Parathyroid adenoma (tissue), 2 donors: ENCODE measurements at regions not wholly inside any gene's neighbourhood (a gene's known extent, or its start where the extent isn't known, plus 50 kb on each side); places are given as distances from the start of the nearest gene placed in this dataset.
"Not testable (repeated sequence)": the region's sequence is repeated elsewhere in the genome, so short reads cannot be mapped to it uniquely, and the experiment has no call there.

ENCODE experiments used
- H2AFZ ChIP-seq: fragments of 300-600 bp; sonication (generic); one replicate; pipeline ENCODE4 v1.7.0; 2017; ENCODE audit warnings: antibody characterized with exemption, mild to moderate bottlenecking
- H3K27ac ChIP-seq: fragments of 300-600 bp; sonication (generic); one replicate; pipeline ENCODE4 v1.7.0; 2017
- H3K27me3 ChIP-seq: fragments of 300-600 bp; sonication (generic); one replicate; pipeline ENCODE4 v1.7.0; 2017; ENCODE audit warnings: low read length; ENCODE audit not compliant: control insufficient read depth, insufficient read depth
- H3K36me3 ChIP-seq: fragments of 300-600 bp; sonication (generic); one replicate; pipeline ENCODE4 v1.7.0; 2017; ENCODE audit warnings: low read length; ENCODE audit not compliant: control insufficient read depth, insufficient read depth
- H3K4me1 ChIP-seq: fragments of 300-600 bp; sonication (generic); one replicate; pipeline ENCODE4 v1.7.0; 2017; ENCODE audit warnings: control low read depth
- H3K4me2 ChIP-seq: fragments of 300-600 bp; sonication (generic); one replicate; pipeline ENCODE4 v1.7.0; 2017; ENCODE audit warnings: low read length
- H3K4me3 ChIP-seq: fragments of 300-600 bp; sonication (generic); one replicate; pipeline ENCODE4 v1.7.0; 2017; ENCODE audit warnings: low read depth, low read length
- H3K79me2 ChIP-seq: fragments of 300-600 bp; sonication (generic); one replicate; pipeline ENCODE4 v1.7.0; 2017; ENCODE audit warnings: control low read depth
- H3K9ac ChIP-seq: fragments of 300-600 bp; sonication (generic); one replicate; pipeline ENCODE4 v1.7.0; 2017; ENCODE audit warnings: mild to moderate bottlenecking
- H3K9me3 ChIP-seq: fragments of 300-600 bp; sonication (generic); one replicate; pipeline ENCODE4 v1.7.0; 2017; ENCODE audit warnings: low read length; ENCODE audit not compliant: control insufficient read depth
- TF ChIP-seq, protein P1 (sequence below): fragments of 300-600 bp; sonication (generic); IDR thresholded peaks from one replicate; pipeline ENCODE4 v1.7.0; 2017; ENCODE audit warnings: antibody characterized with exemption, mild to moderate bottlenecking
- donor health status: primary hyperparathyroidism.

- no peaks in the 10 kb centered on the region for H3K79me2 ChIP-seq
- H3K9me3 ChIP-seq = no peaks in the 10 kb centered on the region
- H3K9ac ChIP-seq = no peak overlapping the region
- no peaks in the 10 kb centered on the region for H3K27me3 ChIP-seq
- H3K36me3 ChIP-seq = no peaks in the 10 kb centered on the region
- no peak overlapping the region for H3K27ac ChIP-seq
- H3K4me1 ChIP-seq = no peaks in the 10 kb centered on the region
- TF ChIP-seq, protein P1, sequence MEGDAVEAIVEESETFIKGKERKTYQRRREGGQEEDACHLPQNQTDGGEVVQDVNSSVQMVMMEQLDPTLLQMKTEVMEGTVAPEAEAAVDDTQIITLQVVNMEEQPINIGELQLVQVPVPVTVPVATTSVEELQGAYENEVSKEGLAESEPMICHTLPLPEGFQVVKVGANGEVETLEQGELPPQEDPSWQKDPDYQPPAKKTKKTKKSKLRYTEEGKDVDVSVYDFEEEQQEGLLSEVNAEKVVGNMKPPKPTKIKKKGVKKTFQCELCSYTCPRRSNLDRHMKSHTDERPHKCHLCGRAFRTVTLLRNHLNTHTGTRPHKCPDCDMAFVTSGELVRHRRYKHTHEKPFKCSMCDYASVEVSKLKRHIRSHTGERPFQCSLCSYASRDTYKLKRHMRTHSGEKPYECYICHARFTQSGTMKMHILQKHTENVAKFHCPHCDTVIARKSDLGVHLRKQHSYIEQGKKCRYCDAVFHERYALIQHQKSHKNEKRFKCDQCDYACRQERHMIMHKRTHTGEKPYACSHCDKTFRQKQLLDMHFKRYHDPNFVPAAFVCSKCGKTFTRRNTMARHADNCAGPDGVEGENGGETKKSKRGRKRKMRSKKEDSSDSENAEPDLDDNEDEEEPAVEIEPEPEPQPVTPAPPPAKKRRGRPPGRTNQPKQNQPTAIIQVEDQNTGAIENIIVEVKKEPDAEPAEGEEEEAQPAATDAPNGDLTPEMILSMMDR = no peak
- H3K4me3 ChIP-seq = no peak overlapping the region
- H3K4me2 ChIP-seq = no peak overlapping the region
- H2AFZ ChIP-seq = no peak overlapping the region
These were observed 520.6 kb upstream of the SOX9 start for GRCh38 chr17:71600137-71600789.

DNA sequence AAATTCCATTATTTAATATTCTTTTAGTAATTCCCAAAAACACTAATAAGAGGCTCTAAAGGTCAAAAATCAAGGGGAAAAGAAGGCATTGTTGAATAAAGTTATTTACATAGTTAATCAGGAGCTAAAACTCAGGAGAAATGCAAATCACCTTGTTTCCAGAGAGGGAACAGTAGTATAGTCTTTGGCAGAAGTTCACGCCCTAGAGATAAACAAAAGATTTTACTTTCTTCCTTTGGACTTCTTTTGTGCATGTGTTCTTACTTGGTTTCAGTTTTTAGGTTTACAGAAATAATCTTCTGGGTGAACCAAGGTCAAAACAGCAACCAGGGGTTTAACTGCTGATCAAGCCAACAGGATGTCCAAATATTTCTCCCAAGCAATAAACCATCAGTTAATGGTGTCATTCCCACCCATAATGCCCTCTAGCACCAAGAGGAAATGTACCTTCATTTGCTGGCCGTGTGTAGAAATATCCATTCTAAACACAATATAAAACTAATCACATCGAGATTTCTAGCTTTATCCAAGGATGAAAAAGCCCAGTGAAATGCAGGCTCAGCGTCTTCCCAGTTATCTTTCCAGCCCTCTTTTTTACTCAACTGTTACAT lies 518.8 kb upstream of the SOX9 start:
- H3K9ac ChIP-seq = no peak overlapping the region
- no peak overlapping the region for H2AFZ ChIP-seq
- H3K4me3 ChIP-seq = no peak overlapping the region
- H3K27ac ChIP-seq = no peak overlapping the region
- no peak overlapping the region for H3K4me2 ChIP-seq
- TF ChIP-seq, protein P1 = no peak
- no peaks in the 10 kb centered on the region for H3K79me2 ChIP-seq
- H3K27me3 ChIP-seq = no peaks in the 10 kb centered on the region
- no peaks in the 10 kb centered on the region for H3K4me1 ChIP-seq
- H3K36me3 ChIP-seq = no peaks in the 10 kb centered on the region
- H3K9me3 ChIP-seq = no peaks in the 10 kb centered on the region

DNA sequence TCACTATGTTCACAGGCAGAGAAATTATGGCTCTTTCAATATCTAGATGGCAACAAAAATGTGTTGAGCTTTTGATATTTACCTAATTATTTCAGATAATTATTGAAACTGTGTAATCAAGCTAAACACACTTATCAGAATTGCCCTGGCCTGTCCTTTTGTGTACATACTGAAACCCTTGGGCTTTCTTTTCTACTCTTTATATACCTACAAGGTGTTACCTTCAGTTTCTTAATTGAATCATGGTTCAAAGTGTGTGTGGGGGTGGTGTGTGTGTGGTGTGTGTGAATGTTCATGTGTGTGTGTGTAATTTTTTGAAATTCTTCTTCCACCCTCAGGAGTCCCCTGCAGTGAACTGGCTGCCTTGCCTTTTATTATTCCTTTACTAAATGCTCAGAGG lies 506.8 kb upstream of the SOX9 start:
- no peaks in the 10 kb centered on the region for H3K27me3 ChIP-seq
- no peak overlapping the region for H2AFZ ChIP-seq
- TF ChIP-seq, protein P1 = no peak
- H3K9me3 ChIP-seq = no peaks in the 10 kb centered on the region
- H3K9ac ChIP-seq = no peak overlapping the region
- H3K4me1 ChIP-seq = no peaks in the 10 kb centered on the region
- no peak overlapping the region for H3K27ac ChIP-seq
- no peaks in the 10 kb centered on the region for H3K79me2 ChIP-seq
- no peaks in the 10 kb centered on the region for H3K36me3 ChIP-seq
- no peak overlapping the region for H3K4me2 ChIP-seq
- H3K4me3 ChIP-seq = no peak overlapping the region

- Histone ChIP-seq H3K27me3 (no peaks in the 10 kb centered on the region), H3K27ac (no peak overlapping the region), H3K9ac (no peak overlapping the region), H2AFZ (no peak overlapping the region), H3K4me2 (no peak overlapping the region), H3K9me3 (no peaks in the 10 kb centered on the region), H3K4me3 (no peak overlapping the region), H3K79me2 (no peaks in the 10 kb centered on the region), H3K4me1 (no peaks in the 10 kb centered on the region), H3K36me3 (no peaks in the 10 kb centered on the region)
- TF ChIP-seq, protein P1 = no peak
These were observed 505.0 kb upstream of the SOX9 start for GRCh38 chr17:71615820-71616219.

- H3K4me2 ChIP-seq, H2AFZ ChIP-seq, H3K9me3 ChIP-seq, H3K4me3 ChIP-seq, H3K27ac ChIP-seq, H3K4me1 ChIP-seq, H3K27me3 ChIP-seq, H3K36me3 ChIP-seq, H3K79me2 ChIP-seq, H3K9ac ChIP-seq: not testable (repeated sequence)
These were observed 503.1 kb upstream of the SOX9 start for GRCh38 chr17:71617767-71618166.
